NCI-H69 (cell line): ENCODE measurements at regions not wholly inside any gene's neighbourhood (a gene's known extent, or its start where the extent isn't known, plus 50 kb on each side); places are given as distances from the start of the nearest gene placed in this dataset.
"Not testable (repeated sequence)": the region's sequence is repeated elsewhere in the genome, so short reads cannot be mapped to it uniquely, and the experiment has no call there.

ENCODE experiments used
- DNase-seq: peaks from one replicate; lab custom pipeline; 2025; lab: John Stamatoyannopoulos, UW

DNA sequence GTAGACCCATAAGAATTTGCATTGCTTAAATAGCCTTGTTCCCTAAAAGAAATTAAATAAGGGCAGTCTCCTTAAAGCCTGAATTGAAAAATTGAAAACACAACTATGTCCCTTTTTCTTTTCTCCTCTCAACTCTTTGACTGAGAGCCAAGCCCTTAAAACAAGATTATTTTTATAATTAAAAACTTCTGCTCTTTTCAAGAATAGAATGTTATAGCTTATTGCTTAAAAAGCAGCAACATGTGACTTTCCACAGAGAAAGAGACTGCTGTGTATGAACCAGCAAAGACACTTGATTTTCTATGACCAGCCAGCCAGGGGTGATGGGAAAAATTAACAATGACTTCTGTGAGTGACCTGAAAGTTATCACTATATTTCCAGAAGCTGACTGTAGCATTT is 295.2 kb upstream of the CELF2 start:
- DNase-seq: no peak

DNA sequence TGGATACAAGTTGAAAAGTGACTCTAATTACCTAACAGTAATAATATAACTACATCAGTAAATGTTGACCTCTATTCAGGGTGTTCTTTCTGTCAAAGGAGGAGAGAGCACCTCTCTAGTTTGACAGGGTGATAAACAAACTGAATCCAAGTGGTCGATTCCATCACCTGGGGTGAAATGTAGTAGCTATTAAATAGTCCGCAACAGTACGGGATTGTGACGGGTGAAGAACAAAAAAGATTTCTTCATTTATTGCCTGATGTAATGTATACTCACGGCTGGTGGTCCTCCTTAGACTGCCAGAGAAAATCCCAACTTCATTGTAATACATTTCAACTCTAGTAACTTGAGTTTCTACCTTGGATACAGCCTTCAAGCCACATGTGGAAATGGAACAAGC is 292.5 kb upstream of the CELF2 start:
- no peak for DNase-seq

DNA sequence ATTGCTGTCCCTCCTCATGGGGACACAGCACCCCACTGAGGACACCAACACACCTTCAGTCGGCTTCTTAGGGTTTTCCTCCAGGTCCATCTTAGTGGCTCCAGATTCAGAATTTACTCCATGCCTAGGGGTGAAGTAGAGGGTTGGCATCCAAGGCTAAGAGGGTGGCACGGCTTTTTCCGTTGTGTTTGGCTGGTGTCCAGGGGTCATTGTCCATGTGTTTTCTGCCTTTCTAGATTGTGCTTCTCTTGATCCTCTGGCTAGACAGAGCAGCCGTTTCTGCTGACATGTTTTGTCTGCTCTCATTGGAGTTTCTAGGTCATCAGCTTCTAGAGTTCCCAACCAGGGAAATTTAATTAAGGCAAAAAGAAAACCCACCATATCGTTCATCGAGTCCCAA is 291.6 kb upstream of the CELF2 start:
- DNase-seq: no peak

GRCh38 chr10:10727411-10727810 is 290.3 kb upstream of the CELF2 start:
- not testable (repeated sequence) for DNase-seq

GRCh38 chr10:10727812-10728211 is 289.9 kb upstream of the CELF2 start:
- no peak for DNase-seq

GRCh38 chr10:10730471-10731043 is 287.1 kb upstream of the CELF2 start:
- no peak for DNase-seq

- DNase-seq: no peak
Observed at GRCh38 chr10:10731366-10731765, 286.3 kb upstream of the CELF2 start.

GRCh38 chr10:10734356-10735064 is 283.2 kb upstream of the CELF2 start:
- no peak for DNase-seq

DNA sequence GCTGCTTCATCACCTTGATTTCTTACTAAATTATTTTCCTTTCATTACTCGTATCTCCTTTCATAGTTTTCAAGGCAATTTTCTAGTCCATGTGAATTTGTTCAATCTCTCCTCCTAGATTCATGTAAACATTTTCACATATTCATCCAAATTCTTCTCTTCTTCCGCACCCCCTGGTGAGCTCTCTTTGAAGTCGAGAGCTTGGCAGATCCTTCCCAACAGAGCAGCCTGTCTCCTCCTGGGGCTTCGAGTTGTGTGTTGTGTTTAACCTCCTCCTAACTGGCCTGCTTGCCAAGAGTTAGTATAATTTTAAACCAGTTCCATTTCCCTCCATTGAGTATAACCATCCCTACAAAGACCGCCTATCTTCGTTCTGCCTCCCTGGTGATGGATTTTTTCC is 272.4 kb upstream of the CELF2 start:
- no peak for DNase-seq

- no peak for DNase-seq
Observed at GRCh38 chr10:10755490-10755889, 262.2 kb upstream of the CELF2 start.

DNA sequence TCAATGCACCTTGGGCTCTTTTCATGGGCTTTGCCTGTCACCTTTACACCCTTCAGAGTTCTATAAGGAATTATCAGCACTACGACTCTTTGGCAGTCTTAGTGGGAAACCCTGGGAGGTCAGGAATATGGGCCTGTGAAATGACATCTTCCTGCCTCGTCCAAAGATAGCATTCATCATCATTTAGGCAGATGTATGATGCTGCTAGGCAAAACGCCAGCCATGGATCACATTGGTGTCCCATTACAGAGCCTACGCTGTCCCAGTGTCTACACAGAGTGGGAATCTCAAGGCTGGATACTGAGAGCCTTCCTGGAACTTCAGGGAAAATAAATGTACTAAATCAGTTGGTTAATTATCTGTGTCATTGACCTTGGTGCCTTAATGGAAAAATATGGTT is 259.4 kb upstream of the CELF2 start:
- DNase-seq: no peak

GRCh38 chr10:10759806-10760205 is 257.9 kb upstream of the CELF2 start:
- not testable (repeated sequence) for DNase-seq

- no peak for DNase-seq
Observed at GRCh38 chr10:10765017-10765416, 252.7 kb upstream of the CELF2 start.

DNA sequence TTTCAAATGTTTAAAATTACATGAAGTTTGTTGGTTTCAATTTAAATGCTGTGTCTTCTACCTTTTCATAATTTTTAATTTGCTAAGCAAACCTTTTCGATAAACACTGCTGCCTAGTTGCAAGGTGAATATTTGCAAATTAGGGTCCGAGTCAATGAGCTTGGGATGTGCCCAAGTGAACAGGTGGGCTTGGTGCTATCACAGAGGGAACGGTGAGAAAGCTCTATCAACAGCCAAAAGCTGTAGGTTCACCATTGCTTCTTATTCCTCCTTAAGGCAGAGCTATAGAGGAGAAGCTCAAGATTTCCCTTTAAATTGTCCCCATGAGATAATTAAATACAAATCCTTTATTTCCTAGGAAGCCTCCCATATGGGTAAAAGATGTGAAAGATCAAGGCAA is 245.3 kb upstream of the CELF2 start:
- no peak for DNase-seq

GRCh38 chr10:10772874-10773508 is 244.7 kb upstream of the CELF2 start:
- DNase-seq: no peak

- DNase-seq: no peak
Observed at GRCh38 chr10:10774416-10774815, 243.3 kb upstream of the CELF2 start.

DNA sequence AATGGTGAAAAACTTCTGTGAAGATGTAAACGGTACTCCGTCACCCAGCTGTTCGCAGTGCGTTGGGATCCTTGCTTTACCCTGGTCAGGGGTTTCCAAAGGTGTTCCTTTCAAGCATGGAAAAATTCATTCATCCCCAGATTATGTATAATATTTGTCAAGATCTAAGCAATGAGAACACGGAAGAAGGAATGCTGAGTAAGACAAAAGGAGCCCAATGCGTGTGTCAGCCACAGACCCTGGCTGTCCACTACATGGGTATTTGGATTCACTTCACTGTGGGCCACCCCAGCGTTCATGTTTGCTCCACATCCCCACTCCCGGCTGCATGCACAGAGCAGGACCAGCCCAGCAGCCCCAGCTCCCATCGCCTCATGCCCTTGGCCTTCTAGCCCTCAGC is 241.3 kb upstream of the CELF2 start:
- no peak for DNase-seq

DNA sequence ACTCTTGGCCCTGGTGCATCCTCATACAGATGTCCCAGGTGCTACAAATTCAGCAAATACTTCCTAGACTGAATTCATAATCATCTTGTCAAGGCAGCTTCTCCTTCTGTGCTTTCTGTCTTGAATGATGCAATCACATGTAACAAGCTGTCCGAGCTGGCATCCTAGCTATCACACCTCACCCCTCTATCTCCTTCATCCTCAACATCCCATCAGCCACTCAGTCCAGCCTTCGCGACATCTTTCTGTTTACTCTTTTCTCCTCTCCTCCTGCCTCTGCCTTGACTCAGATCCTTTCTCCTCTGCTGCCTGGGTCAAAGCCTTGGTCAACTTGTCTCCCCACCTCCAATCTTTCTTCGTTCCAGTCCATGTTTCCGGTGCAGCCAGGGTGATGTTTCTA is 240.4 kb upstream of the CELF2 start:
- no peak for DNase-seq

- DNase-seq: no peak
Observed at GRCh38 chr10:10777723-10778122, 239.9 kb upstream of the CELF2 start.

DNA sequence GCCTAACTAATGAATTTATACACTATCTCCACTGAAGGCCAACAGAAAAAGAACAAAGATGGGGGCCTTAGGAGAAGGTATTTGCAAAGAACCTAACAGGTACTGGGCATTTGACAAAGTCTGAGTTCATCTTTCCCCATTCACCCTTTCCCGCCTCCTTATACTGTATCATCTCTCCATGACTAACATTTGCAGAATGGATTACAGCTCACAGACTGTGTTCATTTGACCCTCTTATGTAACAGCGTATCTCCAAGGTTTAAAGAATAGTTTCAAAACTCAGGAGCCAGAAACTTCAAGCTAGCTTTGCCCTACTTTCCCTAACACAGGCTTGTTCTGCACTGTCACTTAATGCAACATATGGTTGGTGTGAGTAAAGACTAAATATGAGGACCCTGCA is 238.7 kb upstream of the CELF2 start:
- DNase-seq: no peak

- DNase-seq: no peak
Observed at GRCh38 chr10:10779511-10779910, 238.2 kb upstream of the CELF2 start.

GRCh38 chr10:10780746-10781145 is 236.9 kb upstream of the CELF2 start:
- no peak for DNase-seq

- no peak for DNase-seq
Observed at GRCh38 chr10:10782603-10783002, 235.1 kb upstream of the CELF2 start.

GRCh38 chr10:10785627-10786026 is 232.0 kb upstream of the CELF2 start:
- no peak for DNase-seq
